ENCODE measurements at regions not wholly inside any gene's neighbourhood (a gene's known extent, or its start where the extent isn't known, plus 50 kb on each side); places are given as distances from the start of the nearest gene placed in this dataset.

DNA sequence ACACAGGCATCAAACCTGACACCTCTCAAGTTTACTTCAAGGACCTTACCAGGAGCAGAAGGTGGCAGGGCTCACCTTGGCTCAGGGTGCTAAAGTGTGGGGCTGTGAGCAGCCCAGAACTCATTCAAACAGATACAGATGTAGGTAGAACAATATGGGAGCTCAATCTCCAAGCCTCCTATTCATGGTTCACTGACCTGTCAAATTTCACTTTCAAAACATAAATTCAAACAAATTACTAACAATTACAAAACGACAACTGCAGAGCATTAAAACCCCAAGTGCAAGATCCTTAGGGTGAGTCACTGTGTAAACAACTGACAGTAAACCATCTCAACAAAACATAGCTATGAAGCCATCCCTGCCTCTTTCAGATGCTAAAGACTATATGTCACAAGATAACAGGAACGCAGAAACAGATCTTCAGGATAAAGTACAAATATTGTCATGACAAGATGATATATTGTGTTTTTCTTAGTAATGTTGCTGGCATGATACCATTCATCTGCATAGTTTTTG, 303.5 kb upstream of the ANO3 start:
- TF ChIP-seq, protein P1, sequence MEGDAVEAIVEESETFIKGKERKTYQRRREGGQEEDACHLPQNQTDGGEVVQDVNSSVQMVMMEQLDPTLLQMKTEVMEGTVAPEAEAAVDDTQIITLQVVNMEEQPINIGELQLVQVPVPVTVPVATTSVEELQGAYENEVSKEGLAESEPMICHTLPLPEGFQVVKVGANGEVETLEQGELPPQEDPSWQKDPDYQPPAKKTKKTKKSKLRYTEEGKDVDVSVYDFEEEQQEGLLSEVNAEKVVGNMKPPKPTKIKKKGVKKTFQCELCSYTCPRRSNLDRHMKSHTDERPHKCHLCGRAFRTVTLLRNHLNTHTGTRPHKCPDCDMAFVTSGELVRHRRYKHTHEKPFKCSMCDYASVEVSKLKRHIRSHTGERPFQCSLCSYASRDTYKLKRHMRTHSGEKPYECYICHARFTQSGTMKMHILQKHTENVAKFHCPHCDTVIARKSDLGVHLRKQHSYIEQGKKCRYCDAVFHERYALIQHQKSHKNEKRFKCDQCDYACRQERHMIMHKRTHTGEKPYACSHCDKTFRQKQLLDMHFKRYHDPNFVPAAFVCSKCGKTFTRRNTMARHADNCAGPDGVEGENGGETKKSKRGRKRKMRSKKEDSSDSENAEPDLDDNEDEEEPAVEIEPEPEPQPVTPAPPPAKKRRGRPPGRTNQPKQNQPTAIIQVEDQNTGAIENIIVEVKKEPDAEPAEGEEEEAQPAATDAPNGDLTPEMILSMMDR (IDR thresholded peaks at IDR 0.05; ENCODE audit: low read depth, low read length), result no peak

DNA sequence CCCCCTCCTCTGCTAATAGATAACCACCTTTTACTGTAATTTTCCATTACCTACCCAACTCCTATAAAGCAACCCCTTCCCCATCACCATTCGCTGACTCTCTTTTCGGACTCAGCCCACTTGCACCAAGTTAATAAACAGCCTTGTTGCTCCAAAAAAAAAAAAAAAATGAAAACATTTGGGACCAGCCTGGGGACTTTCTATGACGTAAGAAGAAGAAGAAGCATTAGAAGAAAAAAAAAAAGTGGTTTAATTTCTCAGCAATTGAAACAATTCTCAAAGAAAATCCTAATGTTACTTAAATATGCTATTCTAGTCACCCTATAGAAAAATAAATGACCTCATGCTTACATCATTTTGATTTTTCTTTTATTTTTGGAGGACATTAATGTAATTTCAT, 301.5 kb upstream of the ANO3 start:
- no peak overlapping the region for H3K4me3 ChIP-seq (ENCODE audit: low read depth, low read length)
- TF ChIP-seq, protein P1 (IDR thresholded peaks at IDR 0.05; ENCODE audit: low read depth, low read length), result no peak

More for the DNA sequence above, 303.5 kb upstream of the ANO3 start:
- H3K4me3 ChIP-seq (ENCODE audit: low read depth, low read length), result no peak overlapping the region

DNA sequence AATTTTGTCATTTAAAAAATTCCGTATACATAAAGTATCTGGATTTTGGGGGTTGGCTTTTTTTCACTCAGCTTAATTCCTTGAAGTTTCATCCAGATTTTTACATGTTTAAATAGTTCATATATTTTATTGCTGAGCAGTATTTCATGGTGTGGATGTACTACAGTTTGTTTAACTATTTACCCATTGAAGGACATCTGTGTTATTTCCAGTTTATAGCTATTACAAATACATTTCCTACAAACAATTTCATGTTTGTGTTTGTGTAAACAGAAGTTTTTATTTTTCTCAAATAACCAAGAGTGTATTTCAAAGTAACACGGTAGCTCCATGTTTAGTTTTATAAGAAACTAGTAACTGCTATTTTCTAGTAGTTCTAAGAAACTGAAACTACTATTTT, 299.7 kb upstream of the ANO3 start:
- TF ChIP-seq, protein P1 (IDR thresholded peaks at IDR 0.05; ENCODE audit: low read depth, low read length), result no peak
- no peak overlapping the region for H3K4me3 ChIP-seq (ENCODE audit: low read depth, low read length)

DNA sequence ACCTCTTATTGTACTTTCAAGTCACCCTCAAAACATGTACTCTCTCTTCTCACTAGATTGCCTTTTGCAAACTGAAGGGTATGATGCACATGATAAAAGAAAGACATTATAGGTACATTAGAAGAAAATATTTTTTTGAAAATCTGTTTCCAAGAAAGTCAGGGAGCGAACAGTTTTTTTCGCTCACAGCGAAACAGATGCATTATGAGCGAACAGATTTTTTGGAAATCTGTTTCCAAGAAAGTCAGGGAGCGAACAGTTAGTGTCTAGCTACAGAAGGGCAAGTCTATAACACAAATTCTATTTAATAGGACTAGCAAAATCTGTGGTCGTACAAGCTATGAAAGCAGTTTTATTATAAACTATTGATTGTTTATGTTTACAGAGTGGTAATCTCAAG, 296.2 kb upstream of the ANO3 start:
- TF ChIP-seq, protein P1 (IDR thresholded peaks at IDR 0.05; ENCODE audit: low read depth, low read length), result no peak
- no peak overlapping the region for H3K4me3 ChIP-seq (ENCODE audit: low read depth, low read length)

DNA sequence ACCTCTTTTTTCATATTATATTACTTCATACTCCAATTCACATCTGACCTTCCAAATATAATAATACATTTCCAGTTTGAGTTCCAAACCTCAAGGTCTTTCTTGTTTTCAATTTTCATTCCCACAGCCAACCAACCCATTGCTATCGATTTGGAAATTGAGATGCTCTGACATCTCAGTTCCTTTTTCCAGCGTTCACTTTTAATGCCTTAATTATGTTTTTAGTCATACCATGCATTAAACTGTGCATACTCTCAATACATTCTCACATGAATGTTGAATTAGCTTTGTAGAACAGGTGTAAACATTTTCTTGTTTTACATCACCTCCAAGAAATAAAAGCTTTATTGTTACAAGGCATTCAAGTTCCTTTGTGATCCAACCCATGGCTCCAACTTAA, 294.2 kb upstream of the ANO3 start:
- TF ChIP-seq, protein P1 (IDR thresholded peaks at IDR 0.05; ENCODE audit: low read depth, low read length), result no peak

DNA sequence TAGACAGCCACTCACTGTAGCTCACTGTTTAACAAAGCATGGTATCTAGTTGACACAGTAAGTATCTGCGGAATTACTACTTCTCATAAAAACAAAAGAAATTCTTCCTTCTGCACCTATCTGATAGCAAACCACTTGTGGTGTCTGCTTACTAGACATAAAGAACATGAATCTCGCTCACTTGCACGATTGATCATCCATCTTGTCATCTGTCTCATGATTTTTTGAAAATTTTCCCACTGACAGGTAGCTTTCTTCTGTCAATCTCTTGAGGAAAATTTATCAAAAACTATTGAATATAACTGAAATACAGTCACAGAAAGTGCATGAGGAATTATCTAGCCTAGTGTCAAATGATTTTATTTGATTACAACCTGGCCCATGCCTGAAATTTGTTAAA, 291.6 kb upstream of the ANO3 start:
- H3K4me3 ChIP-seq (ENCODE audit: low read depth, low read length), result no peak overlapping the region
- TF ChIP-seq, protein P1 (IDR thresholded peaks at IDR 0.05; ENCODE audit: low read depth, low read length), result no peak

More for the DNA sequence above, 294.2 kb upstream of the ANO3 start:
- no peak overlapping the region for H3K4me3 ChIP-seq (ENCODE audit: low read depth, low read length)

DNA sequence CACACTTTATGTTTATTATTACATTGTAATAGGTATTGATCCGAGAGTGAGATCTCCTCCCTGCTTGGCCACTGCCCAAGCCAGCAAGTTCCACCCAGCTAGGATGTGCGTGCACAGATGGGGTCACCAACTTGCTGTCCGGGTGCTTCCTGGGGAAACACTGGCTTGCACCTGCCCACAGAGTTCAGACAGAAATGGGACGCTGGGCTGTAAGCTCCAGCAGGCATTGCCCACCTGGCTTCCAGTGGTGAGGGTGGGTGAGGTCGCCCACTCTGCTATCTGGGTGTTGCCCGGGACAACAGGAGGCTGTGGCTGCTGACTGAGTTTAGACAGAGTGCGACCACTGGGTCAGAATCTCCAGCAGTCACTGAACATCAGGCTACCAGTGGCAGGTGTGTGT, 289.8 kb upstream of the ANO3 start:
- no peak overlapping the region for H3K4me3 ChIP-seq (ENCODE audit: low read depth, low read length)
- TF ChIP-seq, protein P1 (IDR thresholded peaks at IDR 0.05; ENCODE audit: low read depth, low read length), result no peak
